ENCODE measurements at regions not wholly inside any gene's neighbourhood (a gene's known extent, or its start where the extent isn't known, plus 50 kb on each side); places are given as distances from the start of the nearest gene placed in this dataset.

DNA sequence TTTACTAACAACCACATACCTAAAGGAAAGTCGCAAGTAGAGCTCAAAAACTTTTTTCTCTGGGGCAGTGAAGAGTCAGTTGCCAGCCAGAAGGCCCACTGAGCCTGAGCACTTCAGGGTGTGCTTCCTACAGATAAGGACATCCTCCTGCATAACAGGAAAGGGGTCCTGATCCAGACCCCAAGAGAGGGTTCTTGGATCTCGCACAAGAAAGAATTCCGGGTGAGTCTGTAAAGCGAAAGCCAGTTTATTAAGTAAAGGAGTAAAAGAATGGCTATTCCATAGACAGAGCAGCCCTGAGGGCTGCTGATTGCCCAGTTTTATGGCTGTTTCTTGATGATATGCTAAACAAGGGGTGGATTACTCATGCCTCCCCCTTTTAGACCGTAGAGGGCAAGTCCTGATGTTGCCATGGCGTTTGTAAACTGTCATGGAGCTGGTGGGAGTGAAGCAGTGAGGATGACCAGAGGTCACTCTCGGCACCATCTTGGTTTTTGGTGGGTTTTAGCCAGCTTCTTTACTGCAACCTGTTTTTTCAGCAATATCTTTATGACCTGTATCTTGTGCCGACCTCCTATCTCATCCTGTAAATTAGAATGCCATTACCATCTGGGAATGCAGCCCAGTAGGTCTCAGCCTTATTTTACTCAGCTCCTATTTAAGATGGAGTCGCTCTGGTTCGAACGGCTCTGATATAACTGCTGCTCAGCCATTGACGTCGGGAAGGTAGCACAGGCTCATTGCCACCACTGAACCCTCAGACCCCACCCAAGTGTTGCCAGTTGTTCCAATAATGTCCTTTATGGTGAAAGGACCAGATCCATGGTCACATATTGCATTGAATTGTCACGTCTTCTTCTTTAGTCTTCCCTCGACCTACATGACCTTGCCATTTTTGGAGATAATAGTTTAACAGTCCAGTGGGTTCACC is 96.6 kb upstream of the ERRFI1 start:
- Histone ChIP-seq H2BK12ac (ENCODE audit: low read length) (no peak overlapping the region), H3K27ac (replicated peaks; ENCODE audit: low read length) (no peak overlapping the region), H3K79me1 (ENCODE audit: low read depth, low read length) (no peaks in the 10 kb centered on the region), H3K4me2 (ENCODE audit: insufficient read depth, low read length, poor library complexity, severe bottlenecking) (no peak overlapping the region), H3K27me3 (ENCODE audit: control insufficient read depth in 3 of 3, insufficient read depth in 3 of 3, low read depth in 1 of 3, low read length in 3 of 3) (peaks cover 0 to 2% (median 0%) of the 10 kb centered on the region in 3 experiments), H4K8ac (ENCODE audit: low read depth, low read length) (no peak overlapping the region), H3K23ac (ENCODE audit: low read depth, low read length, poor library complexity) (no peak overlapping the region), H2BK15ac (ENCODE audit: low read length) (no peak overlapping the region), H2AK5ac (ENCODE audit: low read depth, low read length) (no peak overlapping the region), H2BK5ac (ENCODE audit: low read length) (no peak overlapping the region), H3K4ac (ENCODE audit: low read length) (no peak overlapping the region), H3K9ac (ENCODE audit: low read depth, low read length, poor library complexity) (no peak overlapping the region), H2BK120ac (ENCODE audit: low read depth, low read length) (no peak overlapping the region), H3K18ac (ENCODE audit: low read length) (no peak overlapping the region), H4K91ac (ENCODE audit: low read depth, low read length, poor library complexity) (no peak overlapping the region), H3K36me3 (replicated peaks in 1 of 2; ENCODE audit: control insufficient read depth in 2 of 2, insufficient read depth in 2 of 2, low read length in 2 of 2) (no peaks in the 10 kb centered on the region), H3K4me1 (ENCODE audit: control insufficient read depth in 2 of 2, insufficient read depth in 1 of 2, low read depth in 1 of 2, low read length in 2 of 2) (peaks cover 0 to 11% of the 10 kb centered on the region in 2 donors), H3K9me3 (replicated peaks in 1 of 2; ENCODE audit: control insufficient read depth in 2 of 2, insufficient read depth in 1 of 2, low read depth in 1 of 2, low read length in 2 of 2) (peaks cover 4 to 13% of the 10 kb centered on the region in 2 donors), H2AFZ (ENCODE audit: low read length) (no peak overlapping the region), H3K14ac (ENCODE audit: low read length) (no peak overlapping the region), H3K4me3 (ENCODE audit: low read length in 2 of 2) (no peak overlapping the region)
- no peak for DNase-seq (ENCODE audit: low spot score)
- no CpG with 5 or more reads among the region's 15 CpGs for WGBS, 2 donors (ENCODE audit: extremely low coverage in 2 of 2, insufficient read length in 2 of 2, insufficient replicate concordance in 1 of 2)

DNA sequence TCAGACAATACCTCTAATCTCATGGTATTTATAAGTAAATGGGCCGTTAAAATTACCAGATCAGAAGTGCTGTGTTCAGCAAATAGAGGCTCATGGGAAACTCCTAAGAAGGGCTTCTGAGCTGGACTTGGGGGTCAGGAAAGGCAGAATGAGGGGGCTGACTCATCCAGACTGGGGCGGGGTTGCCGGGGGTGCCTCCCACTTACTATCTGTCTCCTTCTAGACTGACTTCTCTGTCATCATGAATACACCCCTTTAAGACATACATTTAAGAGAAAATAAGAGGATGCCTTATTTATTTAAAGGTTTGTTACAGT is 96.0 kb upstream of the ERRFI1 start:
- no peak overlapping the region for H3K4ac ChIP-seq (ENCODE audit: low read length)
- H3K14ac ChIP-seq (ENCODE audit: low read length), result no peak overlapping the region
- H2BK120ac ChIP-seq (ENCODE audit: low read depth, low read length), result no peak overlapping the region
- no peak overlapping the region for H3K27ac ChIP-seq (replicated peaks; ENCODE audit: low read length)
- H2BK5ac ChIP-seq (ENCODE audit: low read length), result no peak overlapping the region
- peaks cover 0 to 11% of the 10 kb centered on the region in 2 donors for H3K4me1 ChIP-seq (ENCODE audit: control insufficient read depth in 2 of 2, insufficient read depth in 1 of 2, low read depth in 1 of 2, low read length in 2 of 2)
- no peak overlapping the region for H2AFZ ChIP-seq (ENCODE audit: low read length)
- H3K27me3 ChIP-seq (ENCODE audit: control insufficient read depth in 3 of 3, insufficient read depth in 3 of 3, low read depth in 1 of 3, low read length in 3 of 3), result peaks cover 0 to 2% (median 0%) of the 10 kb centered on the region in 3 experiments
- H3K18ac ChIP-seq (ENCODE audit: low read length), result no peak overlapping the region
- no peak overlapping the region for H3K4me3 ChIP-seq (ENCODE audit: low read length in 2 of 2)
- H2AK5ac ChIP-seq (ENCODE audit: low read depth, low read length), result no peak overlapping the region
- peaks cover 4 to 11% of the 10 kb centered on the region in 2 donors for H3K9me3 ChIP-seq (replicated peaks in 1 of 2; ENCODE audit: control insufficient read depth in 2 of 2, insufficient read depth in 1 of 2, low read depth in 1 of 2, low read length in 2 of 2)
- no peak overlapping the region for H4K91ac ChIP-seq (ENCODE audit: low read depth, low read length, poor library complexity)
- no peak overlapping the region for H3K23ac ChIP-seq (ENCODE audit: low read depth, low read length, poor library complexity)
- no peaks in the 10 kb centered on the region for H3K36me3 ChIP-seq (replicated peaks in 1 of 2; ENCODE audit: control insufficient read depth in 2 of 2, insufficient read depth in 2 of 2, low read length in 2 of 2)
- H2BK12ac ChIP-seq (ENCODE audit: low read length), result no peak overlapping the region
- H2BK15ac ChIP-seq (ENCODE audit: low read length), result no peak overlapping the region
- no CpG with 5 or more reads among the region's 3 CpGs for WGBS, 2 donors (ENCODE audit: extremely low coverage in 2 of 2, insufficient read length in 2 of 2, insufficient replicate concordance in 1 of 2)
- H3K79me1 ChIP-seq (ENCODE audit: low read depth, low read length), result no peaks in the 10 kb centered on the region
- DNase-seq (ENCODE audit: low spot score), result no peak
- no peak overlapping the region for H3K4me2 ChIP-seq (ENCODE audit: insufficient read depth, low read length, poor library complexity, severe bottlenecking)
- H3K9ac ChIP-seq (ENCODE audit: low read depth, low read length, poor library complexity), result no peak overlapping the region
- no peak overlapping the region for H4K8ac ChIP-seq (ENCODE audit: low read depth, low read length)

DNA sequence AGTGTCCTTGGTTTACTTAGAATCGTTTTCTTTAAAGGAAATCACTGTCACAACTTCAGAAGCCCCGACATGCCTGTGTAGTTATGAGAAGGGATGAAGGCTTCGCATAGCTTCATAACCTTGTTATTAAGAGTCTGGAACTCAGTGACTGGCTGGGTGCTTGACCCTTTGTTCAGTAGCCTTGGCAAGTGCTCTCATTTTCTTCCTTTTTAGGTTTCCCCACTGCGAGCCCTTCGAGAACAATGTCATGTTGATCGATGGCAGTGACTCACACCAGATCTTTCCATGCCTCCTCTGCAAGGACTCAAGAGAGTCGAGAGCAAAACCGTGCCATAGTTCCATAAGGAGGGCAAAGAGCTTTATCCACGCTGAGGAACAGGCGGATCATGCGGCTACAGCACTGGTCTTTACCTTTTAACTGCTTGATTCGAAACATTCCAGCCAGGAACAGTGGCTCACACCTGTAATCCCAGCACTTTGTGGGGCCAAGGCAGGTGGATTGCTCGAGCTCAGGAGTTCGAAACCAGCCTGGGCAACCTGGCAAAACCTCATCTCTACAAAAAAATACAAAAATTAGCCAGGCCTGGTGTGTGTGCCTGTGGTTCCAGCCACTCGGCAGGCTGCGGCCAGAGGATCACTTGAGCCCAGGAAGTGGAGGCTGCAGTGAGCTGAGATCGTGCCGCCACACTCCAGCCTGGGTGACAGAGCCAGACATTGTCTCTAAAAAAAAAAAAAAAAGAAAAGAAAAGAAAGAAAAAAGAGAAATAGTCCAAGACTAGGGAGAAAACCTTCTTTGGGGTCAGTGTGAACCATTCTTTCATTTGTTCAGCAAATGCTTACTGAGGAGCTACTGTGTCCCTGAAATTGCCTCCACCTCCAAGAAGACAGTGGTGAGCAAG is 95.4 kb upstream of the ERRFI1 start:
- Histone ChIP-seq H4K8ac (ENCODE audit: low read depth, low read length) (no peak overlapping the region), H3K9ac (ENCODE audit: low read depth, low read length, poor library complexity) (no peak overlapping the region), H3K4ac (ENCODE audit: low read length) (no peak overlapping the region), H3K4me1 (ENCODE audit: control insufficient read depth in 2 of 2, insufficient read depth in 1 of 2, low read depth in 1 of 2, low read length in 2 of 2) (peaks cover 0 to 11% of the 10 kb centered on the region in 2 donors), H2BK5ac (ENCODE audit: low read length) (no peak overlapping the region), H3K79me1 (ENCODE audit: low read depth, low read length) (no peaks in the 10 kb centered on the region), H2BK120ac (ENCODE audit: low read depth, low read length) (no peak overlapping the region), H3K27ac (replicated peaks; ENCODE audit: low read length) (no peak overlapping the region), H3K4me3 (ENCODE audit: low read length in 2 of 2) (no peak overlapping the region), H3K9me3 (replicated peaks in 1 of 2; ENCODE audit: control insufficient read depth in 2 of 2, insufficient read depth in 1 of 2, low read depth in 1 of 2, low read length in 2 of 2) (peaks cover 4 to 9% of the 10 kb centered on the region in 2 donors), H3K4me2 (ENCODE audit: insufficient read depth, low read length, poor library complexity, severe bottlenecking) (no peak overlapping the region), H3K36me3 (replicated peaks in 1 of 2; ENCODE audit: control insufficient read depth in 2 of 2, insufficient read depth in 2 of 2, low read length in 2 of 2) (no peaks in the 10 kb centered on the region), H3K23ac (ENCODE audit: low read depth, low read length, poor library complexity) (no peak overlapping the region), H2BK12ac (ENCODE audit: low read length) (no peak overlapping the region), H2AK5ac (ENCODE audit: low read depth, low read length) (no peak overlapping the region), H4K91ac (ENCODE audit: low read depth, low read length, poor library complexity) (no peak overlapping the region), H2AFZ (ENCODE audit: low read length) (peak overlapping the region; percentile 80), H3K18ac (ENCODE audit: low read length) (peak overlapping the region; percentile 82), H3K14ac (ENCODE audit: low read length) (no peak overlapping the region), H3K27me3 (ENCODE audit: control insufficient read depth in 3 of 3, insufficient read depth in 3 of 3, low read depth in 1 of 3, low read length in 3 of 3) (no peaks in the 10 kb centered on the region), H2BK15ac (ENCODE audit: low read length) (no peak overlapping the region)
- no CpG with 5 or more reads among the region's 18 CpGs for WGBS, 2 donors (ENCODE audit: extremely low coverage in 2 of 2, insufficient read length in 2 of 2, insufficient replicate concordance in 1 of 2)
- DNase-seq (ENCODE audit: low spot score), result no peak

Data from neuronal stem cell (in vitro differentiated cells).